GM10248 (cell line): ENCODE measurements at regions not wholly inside any gene's neighbourhood (a gene's known extent, or its start where the extent isn't known, plus 50 kb on each side); places are given as distances from the start of the nearest gene placed in this dataset.

Experiments
- CTCF ChIA-PET: fragments of 300-600 bp; sonication (Branson Sonifier 250); formaldehyde crosslinking; extraction: SDS; loops from one replicate; lab custom pipeline; 2021; ENCODE audit warnings: antibody characterized with exemption; lab: Yijun Ruan, JAX
- POLR2A ChIA-PET: fragments of 350-650 bp; sonication (Branson Sonifier 250); formaldehyde crosslinking; extraction: SDS; loops from one replicate; lab custom pipeline; 2020; ENCODE audit warnings: antibody characterized with exemption; lab: Yijun Ruan, JAX
- DNase-seq: peaks from one replicate; pipeline ENCODE4 v3.0.0; 2012; ENCODE audit errors: extremely low spot score
- CTCF ChIP-seq: IDR thresholded peaks from 2 replicates; pipeline ENCODE4 v1.5.1; 2012; ENCODE audit warnings: mild to moderate bottlenecking, low read depth; ENCODE audit errors: extremely low read depth, missing control alignments, control extremely low read depth

GRCh38 chr6:40891131-40891530, 147.9 kb downstream of the UNC5CL start:
- POLR2A ChIA-PET, result no interaction called here
- TF ChIP-seq CTCF, result no peak
- CTCF ChIA-PET, result interaction anchor here (1.1 kb wide), 1 partner anchor 16 kb away, joined by 3 read pairs; no protein-coding TSS in a partner anchor
- no peak for DNase-seq

- ChIA-PET CTCF (interaction anchor here (1.2 kb wide), 1 partner anchor 340 kb away, joined by 4 read pairs; no protein-coding TSS in a partner anchor), POLR2A (no interaction called here)
- no peak for TF ChIP-seq CTCF
- no peak for DNase-seq
These were observed 149.7 kb downstream of the UNC5CL start for GRCh38 chr6:40889137-40889832.

GRCh38 chr6:40888456-40888990, 150.5 kb downstream of the UNC5CL start:
- CTCF ChIA-PET, result interaction anchor here (1.2 kb wide), 1 partner anchor 339 kb away, joined by 4 read pairs; no protein-coding TSS in a partner anchor
- no peak for DNase-seq
- no peak for TF ChIP-seq CTCF
- POLR2A ChIA-PET, result no interaction called here

GRCh38 chr6:40887792-40888340, 151.2 kb downstream of the UNC5CL start:
- TF ChIP-seq CTCF, result no peak
- ChIA-PET CTCF (no interaction called here), POLR2A (no interaction called here)
- no peak for DNase-seq

- POLR2A ChIA-PET, result no interaction called here
- CTCF ChIA-PET, result no interaction called here
- no peak for DNase-seq
- no peak for TF ChIP-seq CTCF
These were observed 151.8 kb downstream of the UNC5CL start for GRCh38 chr6:40887079-40887791.

- ChIA-PET CTCF (no interaction called here), POLR2A (no interaction called here)
These were observed 153.8 kb downstream of the UNC5CL start for GRCh38 chr6:40885139-40885774.

More at GRCh38 chr6:40885139-40885774, 153.8 kb downstream of the UNC5CL start:
- no peak for DNase-seq
- TF ChIP-seq CTCF, result no peak
